SU-DHL-6 (cell line): ENCODE measurements at regions not wholly inside any gene's neighbourhood (a gene's known extent, or its start where the extent isn't known, plus 50 kb on each side); places are given as distances from the start of the nearest gene placed in this dataset.

ENCODE experiments used
- CTCF ChIP-seq: fragments of 200-600 bp; sonication (generic); IDR thresholded peaks from one replicate; pipeline ENCODE4 v1.5.1; 2017; ENCODE audit warnings: antibody characterized with exemption, mild to moderate bottlenecking, low read length, moderate library complexity; ENCODE audit not compliant: insufficient read depth, poor library complexity, severe bottlenecking
- EZH2phosphoT487 ChIP-seq: fragments of 200-600 bp; sonication (generic), shearing (Covaris generic); conservative IDR thresholded peaks from 2 replicates; pipeline ENCODE4 v1.6.1; 2018; ENCODE audit warnings: mild to moderate bottlenecking, antibody characterized with exemption, low read length, moderate library complexity, mixed read lengths

GRCh38 chr10:62981096-62981495 lies 152.0 kb upstream of the NRBF2 start:
- TF ChIP-seq CTCF: no peak
- no peak for TF ChIP-seq EZH2phosphoT487
